CD4-positive, alpha-beta T cell treated with Interleukin-4 for 1 hour (primary cell): ENCODE measurements at regions not wholly inside any gene's neighbourhood (a gene's known extent, or its start where the extent isn't known, plus 50 kb on each side); places are given as distances from the start of the nearest gene placed in this dataset.

Experiments used
- DNase-seq, 2 donors: peaks; one replicate each; pipeline ENCODE4 v3.0.0-alpha.2; 2020 to 2022

DNA sequence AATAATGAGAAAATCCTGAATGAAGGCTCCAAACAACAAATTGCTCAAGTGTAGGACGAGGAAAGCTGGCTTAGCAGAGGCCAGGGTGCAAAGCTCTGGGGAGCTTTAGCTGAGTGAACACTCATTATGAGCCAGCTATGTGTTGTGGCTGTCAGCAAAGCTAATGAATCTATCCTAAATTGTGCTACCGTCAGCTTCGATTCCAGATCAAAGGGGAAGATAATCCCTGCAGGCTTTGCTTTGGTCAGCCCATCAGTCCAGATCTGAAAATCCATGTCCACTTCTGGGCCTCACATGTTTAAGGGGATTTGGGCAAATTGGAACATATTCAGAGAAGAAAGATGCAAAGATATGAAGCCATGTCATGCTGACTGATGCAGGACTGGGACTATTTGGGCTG, 180.9 kb upstream of the ZBED5 start:
- no peak for DNase-seq

DNA sequence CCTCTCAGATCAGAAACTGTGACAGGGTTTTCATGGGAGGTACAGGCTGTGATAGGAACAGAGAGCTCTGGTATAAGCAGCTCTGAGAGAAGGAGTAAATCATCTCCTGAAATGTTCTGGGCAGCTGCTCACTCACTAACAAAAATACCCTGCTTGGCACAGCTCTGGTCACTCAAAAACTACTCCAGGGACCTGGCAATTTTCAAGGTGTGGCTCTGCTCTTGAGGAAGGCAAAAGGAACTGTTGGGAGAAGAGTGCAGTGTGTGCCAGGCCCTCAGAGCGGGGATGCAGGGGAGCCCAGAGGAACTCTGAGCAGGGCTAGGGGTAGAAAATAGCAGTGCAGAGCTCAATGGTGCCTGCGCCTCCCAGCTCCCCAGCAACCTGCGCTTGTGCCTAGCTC, 180.5 kb upstream of the ZBED5 start:
- DNase-seq = no peak

DNA sequence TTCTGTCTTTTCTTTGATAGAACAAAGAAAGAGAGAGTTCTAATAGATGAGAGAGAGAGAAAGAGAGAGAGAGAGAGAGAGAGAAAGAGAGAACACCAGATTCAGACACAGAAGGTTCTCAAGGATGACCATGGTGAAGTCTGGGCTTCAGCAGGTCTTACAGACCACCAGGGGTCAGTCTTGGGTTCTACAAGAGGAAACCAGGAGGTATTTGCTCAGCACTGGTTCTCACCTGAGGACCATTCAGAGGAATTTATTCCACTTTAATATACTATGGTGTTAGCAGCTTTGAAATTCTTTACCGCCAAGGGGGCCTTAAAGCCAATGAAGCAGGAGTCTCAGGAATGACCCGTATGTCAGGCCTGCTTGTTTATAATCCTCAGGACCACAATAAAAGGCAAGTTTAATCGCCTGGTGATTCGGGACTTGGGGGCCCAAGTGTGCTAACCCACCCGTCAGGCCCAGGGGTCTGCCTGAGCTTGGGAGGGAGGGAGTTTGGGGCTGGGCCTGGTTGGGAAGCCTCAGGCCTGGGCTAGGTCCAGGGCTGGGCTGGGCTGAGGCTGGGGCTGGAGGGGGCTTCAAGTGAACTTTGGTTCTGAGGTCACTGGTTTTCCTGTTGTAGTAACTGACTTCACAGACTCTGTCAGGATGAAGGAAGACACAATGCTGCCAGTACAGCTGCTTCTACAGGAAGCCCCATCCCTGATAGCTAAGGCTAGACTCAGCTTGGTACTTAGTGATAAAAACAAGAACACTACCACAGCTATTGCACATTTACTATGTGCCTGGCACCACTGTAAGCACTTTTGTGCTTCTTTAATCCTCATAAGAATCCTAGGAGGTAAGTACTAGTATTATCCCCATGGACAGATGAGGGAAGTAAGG, 179.2 kb upstream of the ZBED5 start:
- peak; percentile 44 to 59 for DNase-seq

DNA sequence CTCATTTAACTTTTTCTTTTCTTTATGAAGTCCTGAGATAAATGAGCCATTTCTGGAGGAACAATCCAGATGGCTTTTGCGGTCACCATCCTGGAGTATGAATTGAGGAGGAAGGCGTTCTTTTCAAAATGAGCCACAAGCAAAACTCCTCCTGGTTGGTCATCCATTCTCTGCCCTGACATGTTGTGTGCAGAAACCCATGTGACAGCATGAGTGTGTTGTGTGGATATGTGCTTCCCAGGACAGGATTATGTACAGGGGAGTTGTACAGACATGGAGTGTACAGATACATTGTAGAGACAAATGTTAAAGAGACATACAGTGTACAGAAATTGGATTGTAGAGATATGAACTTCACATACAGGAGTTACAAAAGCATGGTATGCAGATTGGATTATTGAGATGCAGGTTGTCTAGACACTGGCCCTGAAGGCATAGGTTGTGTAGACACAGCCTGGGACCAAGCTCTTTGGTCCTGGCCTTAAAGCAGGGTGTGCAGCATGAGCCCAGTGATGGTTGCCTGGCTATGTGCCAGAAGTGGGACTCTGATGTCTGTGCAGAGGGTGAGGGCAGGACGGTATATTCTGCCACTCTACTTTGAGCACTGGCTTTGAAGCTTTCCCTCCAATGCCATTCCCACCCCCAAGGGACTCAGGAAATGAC, 178.5 kb upstream of the ZBED5 start:
- no peak for DNase-seq

DNA sequence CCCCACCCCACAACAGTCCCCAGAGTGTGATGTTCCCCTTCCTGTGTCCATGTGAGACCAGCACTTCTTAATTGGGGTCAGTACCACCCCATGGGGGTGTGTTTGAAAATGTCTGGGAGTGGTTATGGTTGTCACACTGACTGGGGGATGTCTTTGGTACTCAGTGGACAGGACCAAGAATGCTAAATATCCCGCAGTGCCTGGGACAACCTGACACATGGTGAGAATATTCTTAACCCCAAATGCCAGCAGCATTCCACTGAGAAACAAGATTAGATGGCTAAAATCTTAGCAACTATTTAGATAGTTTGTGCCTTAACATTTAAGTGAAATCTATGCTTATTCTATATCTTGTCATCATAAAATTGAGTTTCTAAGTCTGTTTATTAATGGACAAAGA, 177.5 kb upstream of the ZBED5 start:
- no peak for DNase-seq

DNA sequence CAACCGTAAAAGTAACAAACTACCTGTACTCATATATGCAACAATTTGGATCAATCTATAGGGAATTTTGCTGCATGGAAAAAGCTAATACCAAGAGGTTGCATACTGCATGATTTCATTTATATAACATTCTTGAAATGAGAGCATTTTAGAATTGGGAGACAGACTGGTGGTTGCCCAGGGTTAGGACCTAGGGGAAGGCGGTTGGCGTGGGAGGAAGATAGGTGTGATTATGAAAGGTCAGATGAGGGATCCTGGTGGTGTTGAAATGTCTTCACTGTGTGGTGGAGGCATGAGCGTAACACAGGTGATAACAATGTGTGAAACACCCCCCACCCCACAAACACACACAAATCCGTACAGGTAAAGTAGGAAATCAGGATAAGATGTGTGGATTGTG, 176.6 kb upstream of the ZBED5 start:
- DNase-seq = no peak

DNA sequence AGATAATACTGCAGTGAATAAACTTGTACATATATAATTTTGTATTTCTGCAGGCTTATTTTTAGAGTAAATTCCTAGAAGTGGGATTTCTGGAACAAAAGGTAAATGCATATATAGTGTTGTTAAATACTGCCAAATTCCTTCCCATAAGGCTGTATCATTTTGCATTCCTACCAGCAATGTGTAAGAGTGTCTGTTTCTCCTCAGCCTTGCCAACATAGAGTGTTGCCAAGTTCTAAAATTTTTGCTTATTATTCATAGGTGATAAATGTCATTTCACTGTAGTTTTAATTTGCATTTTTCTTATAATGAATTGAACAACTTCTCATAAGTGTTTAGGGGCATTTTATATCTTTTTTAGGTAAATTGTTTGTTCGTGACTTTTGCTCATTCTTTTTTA, 174.2 kb upstream of the ZBED5 start:
- DNase-seq = no peak

DNA sequence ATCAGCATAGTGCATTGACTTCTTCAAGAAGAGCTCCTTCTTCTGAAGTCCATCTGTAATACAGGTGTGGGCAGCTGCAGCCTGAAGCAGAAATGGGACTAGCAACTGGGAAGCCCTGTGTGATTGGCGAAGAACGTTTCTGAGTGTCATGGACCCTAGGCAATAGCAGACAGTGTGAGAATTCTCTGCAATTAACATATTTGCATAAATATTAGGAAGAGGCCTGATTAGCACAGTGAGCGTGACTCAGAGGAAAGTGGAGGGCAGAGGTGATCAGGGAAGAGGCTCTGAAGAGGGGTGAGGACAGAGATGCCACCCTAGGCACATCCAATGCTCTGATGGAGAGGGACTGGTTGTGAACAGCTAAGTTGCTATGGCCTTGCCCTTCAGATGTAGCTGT, 171.2 kb upstream of the ZBED5 start:
- DNase-seq = no peak

DNA sequence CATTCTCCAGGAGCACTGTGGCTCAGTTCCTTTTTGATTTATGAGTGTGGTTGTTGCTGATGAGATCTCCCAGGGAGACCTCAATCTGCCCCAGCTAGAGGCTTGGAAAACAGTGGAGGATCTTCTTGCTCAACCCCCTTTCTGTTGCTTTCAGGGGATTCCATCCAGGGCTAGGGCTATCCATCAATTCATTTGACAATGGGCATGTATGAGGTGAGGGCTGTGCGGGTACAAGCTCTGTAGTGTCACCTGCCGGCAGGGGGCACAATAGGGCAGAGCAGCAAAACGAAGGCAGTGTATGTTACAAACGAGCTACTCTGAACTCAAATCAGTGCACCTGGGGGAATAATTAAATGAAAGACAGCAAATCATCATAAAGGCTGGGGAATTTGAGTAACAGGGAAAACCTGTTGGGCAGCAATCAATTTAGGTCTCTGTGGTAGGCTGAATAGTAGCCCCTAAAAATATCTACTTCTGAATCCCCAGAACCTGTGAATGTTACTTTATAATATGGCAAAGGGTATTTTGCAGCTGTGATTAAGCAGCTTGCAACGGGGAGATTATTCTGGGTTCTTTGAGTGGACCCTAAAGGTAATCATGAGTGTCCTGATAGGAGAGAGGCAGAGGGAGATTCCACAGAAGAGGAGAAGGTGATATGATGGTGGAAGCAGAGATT, 170.3 kb upstream of the ZBED5 start:
- DNase-seq = peak; percentile 69 to 70

DNA sequence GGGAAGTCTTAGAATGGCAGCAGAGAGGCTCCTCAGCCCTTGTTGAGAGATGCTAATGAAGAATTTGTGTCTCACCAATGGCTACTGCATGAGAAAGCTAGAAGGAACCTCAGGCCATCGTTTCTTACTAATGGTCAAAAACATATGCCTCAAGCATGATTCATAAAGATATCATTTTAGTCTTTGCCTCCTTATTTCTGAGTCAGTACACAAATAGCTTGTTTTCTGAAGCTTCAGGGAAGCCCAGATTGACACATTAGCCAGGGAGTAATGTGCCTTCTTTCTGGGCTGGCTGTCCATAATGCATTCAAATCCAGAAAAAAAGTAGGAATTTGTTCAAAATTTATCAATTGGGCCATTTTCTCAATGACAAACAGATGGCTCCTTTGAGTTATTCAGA, 169.4 kb upstream of the ZBED5 start:
- no peak for DNase-seq

DNA sequence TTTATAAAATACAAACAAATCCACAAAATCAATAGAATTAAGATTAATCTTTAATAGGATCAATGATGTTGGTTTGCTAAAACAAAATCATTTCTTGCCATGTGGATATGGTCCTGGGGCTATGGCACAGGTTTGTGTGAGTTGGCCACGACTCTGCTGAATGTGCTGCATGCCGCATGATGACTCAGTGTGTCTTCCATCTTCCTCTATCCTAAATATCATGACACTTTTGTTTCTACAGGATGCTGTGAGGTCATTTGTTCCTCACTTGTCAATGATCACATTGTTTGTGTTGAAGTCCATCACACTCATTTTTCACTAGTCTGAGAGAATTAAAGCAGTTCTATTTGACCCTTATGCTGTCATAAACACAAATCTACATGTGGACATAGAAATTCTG, 167.2 kb upstream of the ZBED5 start:
- DNase-seq = no peak

DNA sequence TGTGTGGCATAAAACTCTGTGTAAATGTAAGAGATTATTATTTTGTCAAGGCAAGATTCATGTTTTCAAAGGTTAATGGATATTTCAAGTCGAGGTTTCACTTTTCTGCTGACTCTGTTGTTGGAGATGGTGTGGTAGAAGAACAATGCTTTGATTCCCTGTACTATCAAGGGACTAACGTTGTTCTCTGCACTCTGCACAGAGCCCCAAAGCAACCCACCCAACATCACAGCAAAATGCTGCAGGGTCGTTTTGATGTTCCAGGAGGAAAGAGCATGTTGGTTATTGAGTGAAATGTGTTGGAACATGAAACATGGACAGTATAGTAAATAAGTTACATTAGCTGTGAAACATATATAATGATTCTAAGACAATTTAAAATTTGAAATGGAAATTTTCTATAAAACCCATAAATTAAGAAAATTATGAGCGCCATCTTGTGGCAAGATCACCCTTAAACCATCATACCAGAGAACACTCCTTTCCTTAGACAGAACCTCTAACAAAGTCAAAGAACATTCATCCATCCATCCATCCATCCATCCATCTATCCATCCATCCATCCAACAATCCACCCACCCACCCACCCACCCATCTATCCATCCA, 164.4 kb upstream of the ZBED5 start:
- peak in 1 of 2 donors; percentile 38 for DNase-seq

DNA sequence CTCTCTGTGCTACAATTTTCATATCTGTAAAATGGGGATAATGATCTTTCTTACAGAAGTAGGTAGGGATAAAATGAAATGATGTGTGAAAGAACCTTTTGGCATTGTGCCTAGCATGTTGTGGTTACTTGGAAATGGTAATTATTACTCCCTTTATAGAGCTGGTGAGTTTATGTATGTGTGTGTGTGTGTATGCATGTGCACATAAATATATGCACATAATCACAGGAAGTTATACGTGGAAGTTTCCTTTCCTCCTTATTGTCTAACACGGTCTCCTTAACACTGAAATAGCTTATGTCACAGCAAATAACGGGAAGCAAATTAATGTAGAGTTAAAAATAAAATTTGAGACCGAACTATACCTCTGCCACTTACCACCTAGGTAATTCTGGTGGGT, 163.7 kb upstream of the ZBED5 start:
- no peak for DNase-seq

DNA sequence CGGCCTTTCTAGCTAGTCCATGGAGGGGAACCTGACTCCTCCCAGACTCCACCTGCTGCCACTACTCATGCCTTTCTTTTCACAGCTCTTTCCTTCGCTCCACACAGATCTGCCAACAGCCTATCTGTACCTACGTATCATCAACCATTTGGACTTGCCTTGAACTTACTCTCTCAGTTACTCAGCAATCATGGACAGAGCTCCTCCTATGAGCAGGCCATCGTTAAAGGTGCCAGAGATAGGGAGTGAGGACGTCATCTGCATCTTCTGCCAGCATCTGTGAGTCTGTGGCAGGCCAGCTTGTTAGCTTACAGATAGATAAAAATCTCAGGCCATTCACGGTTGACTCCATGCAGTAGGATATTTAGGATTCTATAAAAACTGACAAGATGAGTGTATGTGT, 162.9 kb upstream of the ZBED5 start:
- DNase-seq = no peak

DNA sequence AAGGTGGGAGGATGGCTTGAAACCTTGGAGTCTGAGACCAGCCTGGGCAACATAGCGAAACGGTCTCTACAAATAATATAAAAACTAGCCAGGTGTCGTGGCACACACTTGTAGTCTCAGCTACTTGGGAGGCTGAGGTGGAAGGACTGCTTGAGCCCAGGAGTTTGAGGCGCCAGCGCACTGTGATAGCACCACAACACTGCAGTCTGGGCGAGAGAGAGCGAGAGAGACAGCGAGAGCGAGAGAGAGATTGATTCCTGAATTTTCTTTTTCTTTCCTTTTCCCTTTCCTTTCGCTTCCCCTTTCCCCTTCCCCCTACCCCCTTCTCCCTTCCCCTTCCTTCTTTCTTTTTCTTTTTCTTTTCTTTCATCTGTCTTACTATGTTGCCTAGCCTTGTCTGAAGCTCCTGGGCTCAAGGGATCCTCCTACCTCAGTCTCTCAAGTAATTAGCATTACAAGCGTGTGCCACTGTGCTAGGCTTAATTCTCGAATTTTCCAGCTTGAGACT, 162.4 kb upstream of the ZBED5 start:
- DNase-seq = no peak

DNA sequence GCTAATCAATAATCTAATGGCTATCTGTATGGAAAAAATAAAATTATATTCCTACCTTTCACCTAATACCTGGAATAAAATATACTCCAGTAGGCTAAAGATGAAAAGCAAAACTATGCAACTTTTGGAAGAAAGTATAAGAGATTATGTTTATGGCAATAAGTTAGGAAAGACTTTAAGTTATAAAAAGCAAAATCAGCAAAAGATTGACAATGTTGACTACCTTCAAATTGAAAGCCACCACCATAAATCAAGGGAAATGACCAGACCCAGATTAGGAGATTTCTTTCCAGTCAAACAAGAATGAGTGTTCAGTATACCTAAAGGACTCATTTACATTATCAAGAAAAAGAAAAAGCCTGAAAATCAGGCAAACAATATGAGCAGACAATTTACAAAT, 159.1 kb upstream of the ZBED5 start:
- DNase-seq = no peak

DNA sequence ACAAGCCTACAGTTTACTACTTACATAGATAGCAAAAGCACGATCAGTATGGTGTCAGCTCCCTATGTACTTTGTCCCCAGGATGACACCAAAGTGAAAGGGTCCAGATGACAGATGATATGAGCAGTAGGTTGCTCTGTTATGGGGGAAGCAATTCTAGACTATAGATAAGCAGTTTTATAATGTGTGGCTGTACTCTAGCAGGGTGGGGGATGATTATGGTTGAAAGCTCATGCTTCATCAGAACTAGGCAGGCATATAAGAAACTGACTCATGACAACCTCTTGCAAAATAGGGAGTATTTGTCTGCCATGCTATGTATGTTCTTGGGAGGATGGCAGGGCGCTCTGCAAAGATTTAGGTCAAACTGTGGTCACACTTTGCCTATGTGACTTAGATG, 158.2 kb upstream of the ZBED5 start:
- DNase-seq = no peak

DNA sequence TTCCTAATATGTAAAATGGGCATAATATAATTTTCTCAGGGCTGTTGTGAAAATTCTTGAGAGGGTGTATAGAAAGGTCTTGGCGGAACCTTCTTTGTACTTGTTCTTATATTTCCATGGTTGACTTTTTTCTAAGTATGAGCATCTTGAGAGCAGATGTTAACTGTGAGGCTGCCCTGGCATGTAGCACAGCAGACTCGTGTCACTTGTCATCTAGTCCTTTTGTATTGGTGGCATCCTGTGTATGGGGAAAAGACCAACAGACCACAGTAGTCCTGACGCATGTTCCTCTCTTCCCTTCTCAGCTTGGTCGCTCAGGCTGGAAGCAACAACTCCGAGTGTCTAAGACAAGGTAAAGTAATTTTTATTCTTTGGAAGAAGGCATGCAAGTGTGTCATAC, 153.8 kb upstream of the ZBED5 start:
- no peak for DNase-seq

DNA sequence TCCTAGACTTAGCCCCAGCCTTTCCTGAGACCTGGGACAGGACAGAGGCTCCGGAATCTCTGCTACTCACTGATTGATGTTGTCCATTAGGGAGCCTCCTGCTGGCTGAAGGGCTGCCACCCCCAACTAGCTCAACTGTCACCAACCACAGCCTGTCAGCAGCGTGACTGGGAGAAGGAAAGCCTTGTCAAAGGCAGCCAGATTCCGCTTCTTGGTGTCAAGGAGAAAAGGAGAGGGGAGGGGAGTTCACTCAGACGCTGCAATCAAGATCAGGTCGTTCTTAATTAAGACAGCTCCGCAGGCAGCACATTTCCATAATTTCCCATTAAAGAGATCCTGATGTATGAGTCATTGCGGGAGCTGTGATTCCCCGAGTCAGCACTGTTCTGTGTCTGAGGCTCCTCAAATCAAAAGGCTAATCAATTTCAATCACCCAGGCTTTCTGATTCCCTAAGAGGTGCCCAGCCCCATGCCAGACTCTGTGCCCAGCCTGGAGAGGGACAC, 152.8 kb upstream of the ZBED5 start:
- DNase-seq = peak; percentile 17 to 30

DNA sequence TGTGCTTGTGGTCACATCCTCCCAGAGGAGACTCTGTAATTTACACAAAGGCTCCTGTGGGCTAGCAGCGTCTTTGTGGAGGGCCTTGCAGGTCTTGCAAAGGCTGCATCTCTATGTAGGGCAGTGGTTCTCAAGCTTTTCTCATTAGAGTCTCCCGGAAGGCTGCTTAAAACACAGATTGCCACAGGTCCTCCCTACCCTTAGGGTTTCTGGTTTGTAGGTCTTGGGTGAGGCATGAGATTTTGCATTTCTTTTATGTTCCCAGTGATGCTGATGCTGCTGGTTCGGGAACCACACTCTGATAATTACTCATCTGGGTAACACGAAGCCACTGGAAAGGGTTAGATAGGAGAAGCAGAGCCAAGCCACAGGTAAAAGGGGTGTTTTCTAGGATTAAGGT, 151.3 kb upstream of the ZBED5 start:
- DNase-seq = no peak

DNA sequence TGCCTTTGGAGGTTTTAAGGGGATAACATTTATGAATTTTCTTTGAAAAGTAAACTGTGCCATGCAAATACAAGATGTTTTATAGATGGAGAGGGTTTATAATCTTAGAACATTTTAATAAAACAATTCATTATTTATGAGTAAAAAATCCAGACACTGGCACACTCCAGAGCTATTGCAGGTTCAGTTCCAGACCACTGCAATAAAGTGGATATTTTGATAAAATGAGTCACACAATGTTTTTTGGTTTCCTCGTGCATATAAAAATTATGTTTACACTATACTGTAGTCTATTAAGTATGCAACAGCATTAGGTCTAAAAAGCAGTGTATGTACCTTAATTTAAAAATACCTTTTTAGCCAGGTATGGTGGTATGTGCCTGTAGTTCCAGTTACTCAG, 146.2 kb upstream of the ZBED5 start:
- no peak for DNase-seq

DNA sequence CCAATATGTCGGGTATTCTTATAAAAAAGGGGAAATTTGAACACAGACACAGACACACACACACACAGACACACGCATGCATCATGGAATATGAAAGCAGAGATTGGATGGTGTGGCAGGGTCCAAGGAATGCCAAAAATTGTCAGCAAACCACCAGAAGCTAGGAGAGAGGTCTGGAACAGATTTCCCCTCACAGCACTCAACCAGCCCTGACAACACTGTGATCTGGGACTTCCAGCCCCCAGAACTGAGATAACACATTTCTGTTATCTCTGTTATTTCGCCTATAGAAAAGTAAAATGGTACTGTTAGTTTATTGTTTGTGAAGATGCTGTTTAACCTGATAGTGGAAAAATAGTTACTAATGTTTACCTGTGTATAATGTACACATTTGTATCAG, 145.4 kb upstream of the ZBED5 start:
- no peak for DNase-seq

DNA sequence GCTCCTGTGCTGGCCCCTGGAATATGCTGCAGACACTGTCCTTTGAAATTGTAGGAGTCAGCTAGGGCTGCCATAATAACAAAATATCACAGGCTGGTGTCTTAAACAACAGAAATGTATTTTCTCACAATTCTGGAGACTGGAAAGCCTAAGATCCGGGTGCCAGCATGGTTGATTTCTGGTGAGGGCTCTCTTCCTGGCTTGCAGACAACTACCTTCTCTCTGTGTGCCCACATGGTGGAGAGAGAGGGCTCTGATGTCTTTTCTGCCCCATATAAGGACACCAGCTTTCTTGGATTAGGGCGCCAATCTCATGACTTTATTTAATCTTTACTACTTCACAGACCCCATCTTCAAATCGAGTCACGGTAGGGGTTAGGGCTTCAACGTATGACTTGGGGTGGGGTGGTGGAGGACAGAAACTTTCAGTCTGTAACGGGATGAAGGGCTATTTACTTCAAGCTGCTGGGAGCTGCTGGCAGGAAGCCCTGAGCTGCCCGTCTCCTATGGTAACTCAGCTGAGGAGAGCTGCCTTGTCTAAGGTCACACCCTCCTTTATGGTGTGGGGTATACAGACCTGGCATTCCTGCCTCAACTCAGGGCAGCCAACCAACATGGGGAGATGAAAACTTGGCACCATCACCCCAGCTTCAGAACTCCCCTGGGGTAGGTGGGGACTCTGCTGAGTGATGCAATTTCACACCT, 142.9 kb upstream of the ZBED5 start:
- DNase-seq = no peak
